Type B pancreatic cell (in vitro differentiated cells): ENCODE measurements at regions not wholly inside any gene's neighbourhood (a gene's known extent, or its start where the extent isn't known, plus 50 kb on each side); places are given as distances from the start of the nearest gene placed in this dataset.
A peak's percentile ranks its signal among the peaks of the same experiment; 100 is the strongest.

Experiments used
- DNase-seq: peaks from one replicate; pipeline ENCODE4 v3.0.0; 2021; ENCODE audit warnings: mixed read lengths; ENCODE audit not compliant: unreplicated experiment; ENCODE audit errors: extremely low spot score
- H3K27ac Mint-ChIP-seq: 2 replicates; pipeline ENCODE4 v1.8.0; 2021; ENCODE audit warnings: mild to moderate bottlenecking, mixed read lengths
- H3K27me3 Mint-ChIP-seq: 2 replicates; pipeline ENCODE4 v1.8.0; 2021; ENCODE audit warnings: mixed read lengths
- H3K36me3 Mint-ChIP-seq: 2 replicates; pipeline ENCODE4 v1.8.0; 2021; ENCODE audit warnings: mixed read lengths
- H3K4me1 Mint-ChIP-seq: one replicate; pipeline ENCODE4 v1.8.0; 2021; ENCODE audit warnings: mixed read lengths; ENCODE audit not compliant: unreplicated experiment
- H3K4me3 Mint-ChIP-seq: 2 replicates; pipeline ENCODE4 v1.8.0; 2021; ENCODE audit warnings: mild to moderate bottlenecking, mixed read lengths
- H3K9me3 Mint-ChIP-seq: 2 replicates; pipeline ENCODE4 v1.8.0; 2021; ENCODE audit warnings: mixed read lengths
- CTCF ChIP-seq: fragments of 200-600 bp; sonication (generic); conservative IDR thresholded peaks from 2 replicates; pipeline ENCODE4 v1.5.0; 2021; ENCODE audit warnings: antibody characterized with exemption, mild to moderate bottlenecking

- no peak for DNase-seq
- no peaks in the 10 kb centered on the region for H3K36me3 Mint-ChIP-seq
- H3K4me1 Mint-ChIP-seq: no peaks in the 10 kb centered on the region
- TF ChIP-seq CTCF: peak; percentile 44
- no peak overlapping the region for H3K27ac Mint-ChIP-seq
- no peaks in the 10 kb centered on the region for H3K9me3 Mint-ChIP-seq
- no peak overlapping the region for H3K4me3 Mint-ChIP-seq
- peaks cover 24% of the 10 kb centered on the region for H3K27me3 Mint-ChIP-seq
These were observed 406.4 kb downstream of the SNAPC1 start for GRCh38 chr14:62168564-62169155.

- Mint-ChIP-seq H3K27ac (no peak overlapping the region), H3K9me3 (no peaks in the 10 kb centered on the region), H3K27me3 (peaks cover 15% of the 10 kb centered on the region), H3K4me1 (no peaks in the 10 kb centered on the region), H3K4me3 (no peak overlapping the region), H3K36me3 (no peaks in the 10 kb centered on the region)
- no peak for DNase-seq
- peak; percentile 81 for TF ChIP-seq CTCF
These were observed 417.3 kb downstream of the SNAPC1 start for GRCh38 chr14:62179367-62180018.

- Mint-ChIP-seq H3K27ac (no peak overlapping the region), H3K36me3 (no peaks in the 10 kb centered on the region), H3K27me3 (peaks cover 14% of the 10 kb centered on the region), H3K9me3 (no peaks in the 10 kb centered on the region), H3K4me1 (no peaks in the 10 kb centered on the region), H3K4me3 (no peak overlapping the region)
- TF ChIP-seq CTCF: no peak
- no peak for DNase-seq
These were observed 419.4 kb downstream of the SNAPC1 start for GRCh38 chr14:62181591-62181990.

GRCh38 chr14:62185078-62185477, 422.9 kb downstream of the SNAPC1 start:
- Mint-ChIP-seq H3K9me3 (no peaks in the 10 kb centered on the region), H3K27me3 (peaks cover 13% of the 10 kb centered on the region), H3K36me3 (no peaks in the 10 kb centered on the region), H3K27ac (no peak overlapping the region), H3K4me1 (no peaks in the 10 kb centered on the region), H3K4me3 (no peak overlapping the region)
- no peak for DNase-seq
- no peak for TF ChIP-seq CTCF

- no peak overlapping the region for H3K4me3 Mint-ChIP-seq
- no peak for TF ChIP-seq CTCF
- H3K36me3 Mint-ChIP-seq: no peaks in the 10 kb centered on the region
- H3K9me3 Mint-ChIP-seq: no peaks in the 10 kb centered on the region
- H3K27ac Mint-ChIP-seq: no peak overlapping the region
- H3K27me3 Mint-ChIP-seq: peaks cover 17% of the 10 kb centered on the region
- DNase-seq: no peak
- H3K4me1 Mint-ChIP-seq: peaks cover 6% of the 10 kb centered on the region
These were observed 425.0 kb downstream of the SNAPC1 start for GRCh38 chr14:62187265-62187664.
